GM06990 (cell line): ENCODE measurements at regions not wholly inside any gene's neighbourhood (a gene's known extent, or its start where the extent isn't known, plus 50 kb on each side); places are given as distances from the start of the nearest gene placed in this dataset.

ENCODE experiments used
- DNase-seq: peaks from one replicate; pipeline ENCODE4 v3.0.0-alpha.2; 2011; ENCODE audit not compliant: insufficient read length; ENCODE audit errors: extremely low read depth
- H3K27me3 ChIP-seq: replicated peaks from 2 replicates; pipeline ENCODE4 v1.6.0; 2011; ENCODE audit warnings: low read length; ENCODE audit not compliant: control insufficient read depth, insufficient read depth
- H3K36me3 ChIP-seq: 2 replicates; pipeline ENCODE4 v1.5.1; 2011; ENCODE audit warnings: low read length; ENCODE audit not compliant: control insufficient read depth, insufficient read depth
- H3K4me3 ChIP-seq: replicated peaks from 2 replicates; pipeline ENCODE4 v1.5.1; 2011; ENCODE audit warnings: low read depth, mild to moderate bottlenecking, control low read depth, low read length
- CTCF ChIP-seq: IDR thresholded peaks from 2 replicates; pipeline ENCODE4 v1.5.1; 2011; ENCODE audit warnings: low read length, control low read depth, mild to moderate bottlenecking, inconsistent platforms; ENCODE audit not compliant: insufficient read depth, poor library complexity, severe bottlenecking

DNA sequence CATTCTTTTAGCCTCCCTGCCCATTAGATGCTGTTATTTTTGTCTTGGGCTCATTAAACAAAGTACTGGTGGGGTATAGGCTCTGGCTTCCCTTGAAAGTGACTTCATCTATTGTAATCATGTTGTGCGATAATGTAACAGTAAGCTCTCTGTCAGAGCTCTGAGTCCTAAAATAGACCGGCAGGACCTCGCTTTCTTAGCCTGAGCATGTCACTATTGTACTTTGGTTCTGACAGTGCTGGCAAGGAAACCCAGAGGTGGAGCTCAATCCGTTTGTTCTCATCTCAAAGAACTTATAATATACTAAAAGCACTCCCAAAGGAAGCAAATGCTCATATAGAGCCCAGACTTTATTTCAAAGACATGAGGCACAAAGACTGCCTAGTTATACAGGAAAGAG, 339.1 kb upstream of the CCNH start:
- DNase-seq = no peak
- H3K36me3 ChIP-seq = no peaks in the 10 kb centered on the region

DNA sequence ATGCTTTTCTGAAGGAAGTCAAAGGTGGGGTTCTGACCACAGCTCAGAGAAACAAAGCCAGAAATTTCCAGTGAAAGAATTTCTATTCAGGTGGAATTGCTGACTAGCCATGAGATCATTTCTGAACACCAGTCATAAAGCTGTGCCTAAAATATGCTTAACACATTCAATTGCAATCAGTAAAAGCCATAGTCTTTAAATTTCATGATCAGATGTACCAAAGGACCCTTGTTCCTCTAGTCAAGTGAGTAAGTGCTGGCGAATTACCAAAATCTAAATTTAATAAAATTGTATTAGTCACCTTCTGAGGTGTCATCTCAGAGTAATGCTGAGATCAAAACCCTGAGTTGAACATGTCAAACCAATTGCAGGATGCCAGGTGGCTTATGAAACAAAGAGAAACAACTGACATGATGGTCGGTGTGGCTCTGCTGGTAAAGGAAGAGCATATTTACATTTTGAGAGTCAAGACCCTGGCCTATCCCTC, 334.2 kb upstream of the CCNH start:
- H3K4me3 ChIP-seq = no peak overlapping the region
- no peak for DNase-seq
- TF ChIP-seq CTCF = no peak
- H3K36me3 ChIP-seq = no peaks in the 10 kb centered on the region
- H3K27me3 ChIP-seq = no peaks in the 10 kb centered on the region; the same call in 1 of the 2 replicates

More for the DNA sequence above, 339.1 kb upstream of the CCNH start:
- no peak for TF ChIP-seq CTCF
- Histone ChIP-seq H3K27me3 (no peaks in the 10 kb centered on the region; the same call in 1 of the 2 replicates), H3K4me3 (no peak overlapping the region)

DNA sequence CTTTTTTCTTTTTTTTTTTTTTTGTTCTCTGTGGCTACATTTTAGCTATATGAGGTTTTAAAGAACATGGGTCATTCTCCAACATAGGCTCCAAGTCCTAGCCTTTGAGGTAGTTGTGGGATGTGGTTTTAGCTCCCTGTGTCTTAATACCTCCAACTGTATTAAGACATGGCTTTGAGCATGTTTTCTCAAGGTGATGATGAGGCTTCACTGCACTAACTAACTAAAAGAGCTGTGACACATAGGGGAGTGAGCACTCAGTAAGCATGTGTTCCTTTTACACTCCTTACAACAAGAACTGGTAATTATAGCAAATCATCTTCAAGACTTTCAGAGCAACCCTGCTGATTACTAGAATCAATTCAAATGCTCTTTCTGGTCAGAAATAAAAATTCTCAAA, 333.6 kb upstream of the CCNH start:
- TF ChIP-seq CTCF = no peak
- no peak for DNase-seq
- H3K4me3 ChIP-seq = no peak overlapping the region
- no peaks in the 10 kb centered on the region for H3K27me3 ChIP-seq
- H3K36me3 ChIP-seq = no peaks in the 10 kb centered on the region

- no peak for DNase-seq
- Histone ChIP-seq H3K27me3 (no peaks in the 10 kb centered on the region; the same call in 1 of the 2 replicates), H3K36me3 (no peaks in the 10 kb centered on the region), H3K4me3 (no peak overlapping the region)
- TF ChIP-seq CTCF = no peak
These were observed 329.2 kb upstream of the CCNH start for GRCh38 chr5:87741881-87742280.

DNA sequence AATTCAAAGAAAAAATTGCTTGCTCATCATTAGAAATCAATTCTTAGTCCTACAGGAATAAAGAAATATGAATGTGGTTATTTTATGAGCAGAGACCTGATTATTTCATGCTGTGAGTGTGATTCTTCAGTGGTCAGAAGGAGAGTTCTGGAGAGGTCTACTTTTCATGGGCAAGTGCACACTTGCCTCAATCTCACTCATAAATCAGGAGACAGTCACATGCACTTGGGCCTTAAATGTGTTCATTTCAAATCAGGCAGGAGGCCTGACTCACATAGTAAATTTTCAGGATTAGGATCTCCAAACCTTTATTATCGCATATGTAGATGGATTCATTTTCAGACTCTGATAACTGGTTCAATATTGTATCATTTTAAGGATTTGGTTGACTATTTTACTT, 323.2 kb upstream of the CCNH start:
- Histone ChIP-seq H3K36me3 (no peaks in the 10 kb centered on the region), H3K4me3 (no peak overlapping the region), H3K27me3 (no peaks in the 10 kb centered on the region; the same call in none of the 2 replicates)
- DNase-seq = no peak
- no peak for TF ChIP-seq CTCF

- DNase-seq = no peak
- no peaks in the 10 kb centered on the region for H3K36me3 ChIP-seq
- no peak for TF ChIP-seq CTCF
- H3K27me3 ChIP-seq = no peaks in the 10 kb centered on the region; the same call in none of the 2 replicates
- H3K4me3 ChIP-seq = no peak overlapping the region
These were observed 321.2 kb upstream of the CCNH start for GRCh38 chr5:87733897-87734296.
